Fibroblast of mammary gland (primary cell): ENCODE measurements at regions not wholly inside any gene's neighbourhood (a gene's known extent, or its start where the extent isn't known, plus 50 kb on each side); places are given as distances from the start of the nearest gene placed in this dataset.

Experiments
- DNase-seq: peaks from one replicate; pipeline ENCODE4 v3.0.0-alpha.2; 2010; ENCODE audit warnings: low read depth
- H3K4me3 ChIP-seq: 2 replicates; pipeline ENCODE4 v1.5.1; 2011; ENCODE audit warnings: low read depth, mild to moderate bottlenecking, low read length, moderate library complexity; ENCODE audit not compliant: control insufficient read depth
- TF ChIP-seq, protein P1 (sequence below): conservative IDR thresholded peaks from 2 replicates; pipeline ENCODE4 v1.5.1; 2011; ENCODE audit warnings: low read depth, low read length, inconsistent platforms; ENCODE audit not compliant: control insufficient read depth, insufficient read depth

DNA sequence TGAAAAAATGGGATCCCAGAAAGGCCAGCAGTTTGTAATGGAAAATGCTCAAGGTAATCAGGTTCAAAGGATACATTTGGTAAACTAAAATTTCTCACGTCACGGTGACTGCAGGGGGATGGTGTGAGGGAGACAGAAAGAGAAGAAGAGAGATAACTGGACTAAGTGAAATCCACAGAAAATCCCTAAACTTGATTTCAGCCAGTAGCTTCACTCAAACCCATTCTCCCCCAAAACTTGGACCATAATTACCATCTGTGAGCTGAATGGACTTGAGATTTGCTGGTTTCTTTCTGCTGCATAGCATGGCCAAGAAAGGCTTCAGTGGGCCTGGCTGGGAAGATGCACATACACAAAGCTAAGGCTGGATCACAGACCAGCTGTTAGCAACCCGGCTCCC is 155.4 kb upstream of the LMO4 start:
- DNase-seq = no peak
- no peak overlapping the region for H3K4me3 ChIP-seq
- TF ChIP-seq, protein P1, sequence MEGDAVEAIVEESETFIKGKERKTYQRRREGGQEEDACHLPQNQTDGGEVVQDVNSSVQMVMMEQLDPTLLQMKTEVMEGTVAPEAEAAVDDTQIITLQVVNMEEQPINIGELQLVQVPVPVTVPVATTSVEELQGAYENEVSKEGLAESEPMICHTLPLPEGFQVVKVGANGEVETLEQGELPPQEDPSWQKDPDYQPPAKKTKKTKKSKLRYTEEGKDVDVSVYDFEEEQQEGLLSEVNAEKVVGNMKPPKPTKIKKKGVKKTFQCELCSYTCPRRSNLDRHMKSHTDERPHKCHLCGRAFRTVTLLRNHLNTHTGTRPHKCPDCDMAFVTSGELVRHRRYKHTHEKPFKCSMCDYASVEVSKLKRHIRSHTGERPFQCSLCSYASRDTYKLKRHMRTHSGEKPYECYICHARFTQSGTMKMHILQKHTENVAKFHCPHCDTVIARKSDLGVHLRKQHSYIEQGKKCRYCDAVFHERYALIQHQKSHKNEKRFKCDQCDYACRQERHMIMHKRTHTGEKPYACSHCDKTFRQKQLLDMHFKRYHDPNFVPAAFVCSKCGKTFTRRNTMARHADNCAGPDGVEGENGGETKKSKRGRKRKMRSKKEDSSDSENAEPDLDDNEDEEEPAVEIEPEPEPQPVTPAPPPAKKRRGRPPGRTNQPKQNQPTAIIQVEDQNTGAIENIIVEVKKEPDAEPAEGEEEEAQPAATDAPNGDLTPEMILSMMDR = no peak

DNA sequence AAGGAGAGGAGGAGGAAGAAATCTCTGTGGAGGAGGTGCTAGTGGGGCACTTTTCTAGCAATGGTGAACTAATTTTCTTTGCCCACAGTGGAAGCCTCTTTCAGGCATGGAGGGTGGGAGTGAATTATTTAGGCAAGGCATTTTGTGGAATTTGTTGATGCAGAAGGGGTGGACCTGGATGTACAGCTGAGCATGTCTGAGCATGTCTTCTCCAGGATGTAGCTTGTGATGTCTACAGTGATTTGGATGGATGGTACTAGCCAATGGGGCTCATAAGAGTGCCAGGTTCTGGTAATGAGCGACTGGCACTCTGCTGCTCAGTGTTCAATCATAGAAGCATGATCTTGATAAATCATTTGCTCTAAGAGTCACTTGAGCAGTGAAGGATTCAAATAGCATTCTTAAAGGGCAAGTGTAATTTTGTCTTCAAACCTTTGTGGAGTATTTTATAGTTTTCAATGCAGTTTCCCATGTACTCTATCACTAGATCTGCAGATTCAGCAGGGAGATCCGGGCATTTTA is 153.9 kb upstream of the LMO4 start:
- no peak overlapping the region for H3K4me3 ChIP-seq
- no peak for DNase-seq
- TF ChIP-seq, protein P1 = no peak

DNA sequence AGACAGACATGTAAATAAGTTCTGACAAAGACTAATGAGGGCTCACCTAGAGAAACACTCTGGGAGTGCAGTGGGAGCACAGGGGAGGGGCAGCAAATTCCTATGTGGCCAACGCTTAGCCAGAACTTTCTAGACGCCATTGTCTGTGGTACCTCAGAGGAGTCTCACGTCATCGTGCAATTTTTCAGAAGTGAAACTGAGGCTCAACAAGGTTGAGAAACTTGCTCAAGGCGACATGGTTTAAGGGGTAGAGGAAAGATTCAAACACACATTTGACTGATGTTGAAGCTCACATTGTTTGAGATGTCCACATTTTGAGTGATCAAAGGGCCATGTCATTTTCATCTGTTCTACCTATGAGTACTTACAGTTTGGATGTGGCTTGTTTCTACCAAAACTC is 152.6 kb upstream of the LMO4 start:
- no peak for DNase-seq
- TF ChIP-seq, protein P1 = no peak
- no peak overlapping the region for H3K4me3 ChIP-seq

GRCh38 chr1:87176514-87176913 is 152.2 kb upstream of the LMO4 start:
- DNase-seq = no peak
- TF ChIP-seq, protein P1 = no peak
- H3K4me3 ChIP-seq = no peak overlapping the region

GRCh38 chr1:87178441-87178840 is 150.2 kb upstream of the LMO4 start:
- TF ChIP-seq, protein P1 = no peak
- DNase-seq = no peak
- no peak overlapping the region for H3K4me3 ChIP-seq

DNA sequence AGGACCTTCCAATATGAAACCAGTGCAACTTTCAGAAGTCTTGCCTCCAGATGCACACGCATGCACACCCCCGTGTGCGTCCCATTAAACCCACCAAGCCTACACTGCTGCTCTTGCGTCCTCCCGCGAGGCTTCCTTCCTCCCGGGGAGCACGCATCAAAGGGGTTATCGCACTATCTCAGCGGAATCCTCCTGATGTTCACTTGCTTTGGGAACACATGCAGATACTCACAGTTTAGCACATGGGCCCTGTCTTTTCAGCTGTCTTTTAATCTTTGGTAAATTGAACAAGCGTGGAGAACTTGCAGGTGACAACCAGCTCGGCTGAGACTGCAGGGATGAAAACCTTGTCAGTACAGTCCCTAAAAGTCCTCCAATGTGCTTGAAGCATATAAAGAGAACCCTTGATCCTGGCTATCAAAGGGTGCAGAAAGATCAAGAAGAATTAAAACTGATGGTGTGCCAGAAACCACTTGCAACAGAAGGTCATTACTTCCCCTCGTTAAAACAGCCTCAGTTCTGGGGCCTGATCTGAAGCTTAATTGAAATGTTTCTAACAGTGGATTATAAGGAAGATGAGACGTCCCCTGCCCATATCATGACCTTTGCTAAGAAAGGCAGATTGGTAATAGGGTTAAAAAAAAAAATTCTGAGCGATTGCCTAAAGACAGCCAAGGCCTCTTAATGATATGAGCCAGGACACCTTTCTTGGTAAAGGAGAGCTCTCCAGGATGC is 149.4 kb upstream of the LMO4 start:
- DNase-seq = no peak
- TF ChIP-seq, protein P1 = no peak
- no peak overlapping the region for H3K4me3 ChIP-seq
